ENCODE measurements at regions not wholly inside any gene's neighbourhood (a gene's known extent, or its start where the extent isn't known, plus 50 kb on each side); places are given as distances from the start of the nearest gene placed in this dataset.

- Histone ChIP-seq H3K27ac (no peak overlapping the region), H3K4me3 (no peak overlapping the region), H3K4me1 (peaks cover 0 to 36% (median 4%) of the 10 kb centered on the region in 12 donors), H3K27me3 (no peaks in the 10 kb centered on the region), H3K9me3 (no peaks in the 10 kb centered on the region), H3K36me3 (no peaks in the 10 kb centered on the region)
- no peak for TF ChIP-seq CTCF (IDR thresholded peaks at IDR 0.05)
- TF ChIP-seq POLR2A (IDR thresholded peaks at IDR 0.05), result no peak
- WGBS, 4 donors, result 82 to 87% (median 84%) methylated on average over 4 of the region's 4 CpGs
- no peak for DNase-seq
- ATAC-seq, result no peak
- intact Hi-C loops (cut with DNase I), result no loop called here
These were observed 229.1 kb downstream of the ESM1 start for GRCh38 chr5:54756301-54756700.

DNA sequence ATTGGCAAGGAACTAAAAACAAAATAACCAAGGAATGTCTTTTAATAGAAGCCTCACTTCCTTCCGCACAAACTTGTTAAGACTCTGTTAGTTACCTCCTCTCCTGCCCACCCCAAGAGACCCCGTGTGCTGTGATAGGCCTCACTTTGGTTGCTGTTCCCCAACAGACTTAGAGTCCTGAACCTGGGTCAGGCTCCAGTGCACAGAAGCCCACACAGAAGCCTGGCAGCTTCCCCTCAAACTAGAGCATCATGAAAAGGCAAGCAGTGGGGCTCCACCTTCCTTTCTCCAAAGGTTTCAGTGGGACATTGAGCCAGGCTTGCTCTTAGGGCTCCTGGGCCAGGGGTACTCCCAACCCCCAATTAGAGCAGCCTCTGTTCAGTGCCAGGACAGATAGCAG lies 230.5 kb downstream of the ESM1 start:
- Histone ChIP-seq H3K27me3 (no peaks in the 10 kb centered on the region), H3K36me3 (no peaks in the 10 kb centered on the region), H3K9me3 (no peaks in the 10 kb centered on the region), H3K4me3 (no peak overlapping the region), H3K27ac (no peak overlapping the region), H3K4me1 (peaks cover 0 to 25% (median 0%) of the 10 kb centered on the region in 12 donors)
- 75 to 81% (median 78%) methylated on average over 2 of the region's 2 CpGs for WGBS, 4 donors
- intact Hi-C loops (cut with DNase I), result no loop called here
- no peak for DNase-seq
- no peak for ATAC-seq
- TF ChIP-seq CTCF (IDR thresholded peaks at IDR 0.05) (no peak), POLR2A (IDR thresholded peaks at IDR 0.05) (no peak)

- no peak for TF ChIP-seq POLR2A (IDR thresholded peaks at IDR 0.05)
- no peaks in the 10 kb centered on the region for H3K36me3 ChIP-seq
- 91 to 95% (median 94%) methylated on average over 7 of the region's 7 CpGs for WGBS, 4 donors
- H3K27ac ChIP-seq, result no peak overlapping the region
- DNase-seq (no peak), ATAC-seq (no peak)
- no peaks in the 10 kb centered on the region for H3K9me3 ChIP-seq
- H3K27me3 ChIP-seq, result no peaks in the 10 kb centered on the region
- no peak overlapping the region for H3K4me3 ChIP-seq
- intact Hi-C loops (cut with DNase I), result no loop called here
- H3K4me1 ChIP-seq, result peaks cover 0 to 25% (median 0%) of the 10 kb centered on the region in 12 donors
These were observed 231.0 kb downstream of the ESM1 start for GRCh38 chr5:54754420-54754819.

DNA sequence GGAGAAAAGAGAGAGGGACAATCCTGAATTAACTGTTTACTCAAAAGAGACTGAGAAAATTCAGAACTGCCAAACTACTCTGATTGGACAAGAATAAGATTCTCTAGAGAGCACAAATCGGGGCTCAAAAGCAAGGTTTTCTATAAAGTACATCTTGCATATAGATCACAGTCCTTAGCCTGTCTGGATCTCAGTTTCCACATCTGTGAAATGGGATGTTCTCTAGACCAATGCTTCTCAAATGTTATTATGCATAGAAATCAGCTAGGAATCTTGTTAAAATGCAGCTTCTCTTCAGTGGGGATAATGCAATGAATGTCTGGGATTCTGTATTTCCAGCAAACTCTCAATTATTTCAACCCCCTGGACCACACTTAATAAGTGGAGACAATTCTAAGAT lies 231.6 kb downstream of the ESM1 start:
- no peak overlapping the region for H3K27ac ChIP-seq
- 96 to 100% (median 98%) methylated on average over 1 of the region's 1 CpG for WGBS, 4 donors
- H3K4me3 ChIP-seq, result no peak overlapping the region
- ATAC-seq (no peak), DNase-seq (no peak)
- H3K4me1 ChIP-seq, result peaks cover 0 to 25% (median 0%) of the 10 kb centered on the region in 12 donors
- intact Hi-C loops (cut with DNase I), result no loop called here
- TF ChIP-seq POLR2A (IDR thresholded peaks at IDR 0.05) (no peak), CTCF (IDR thresholded peaks at IDR 0.05) (no peak)
- no peaks in the 10 kb centered on the region for H3K9me3 ChIP-seq
- no peaks in the 10 kb centered on the region for H3K36me3 ChIP-seq
- no peaks in the 10 kb centered on the region for H3K27me3 ChIP-seq

DNA sequence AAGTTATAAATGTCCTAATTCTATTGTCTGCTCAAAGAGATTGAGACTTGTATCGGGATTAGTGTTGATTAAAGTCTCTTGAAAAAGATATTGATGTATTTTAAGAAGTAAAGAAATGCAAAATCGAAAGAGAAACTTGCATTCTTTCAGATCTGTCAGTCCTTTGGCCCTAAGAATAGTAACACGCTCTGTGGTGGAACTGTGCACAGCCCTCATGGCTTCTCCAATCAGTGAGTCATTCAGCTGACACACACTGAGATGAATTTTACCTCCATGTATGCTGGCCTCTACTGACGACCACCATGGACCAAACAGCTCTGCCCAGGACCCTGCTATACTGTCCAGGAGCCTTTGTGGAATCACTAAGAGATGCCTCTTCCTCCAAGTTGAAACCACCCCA lies 232.4 kb downstream of the ESM1 start:
- H3K4me1 ChIP-seq, result peaks cover 0 to 25% (median 0%) of the 10 kb centered on the region in 12 donors
- no peaks in the 10 kb centered on the region for H3K27me3 ChIP-seq
- intact Hi-C loops (cut with DNase I), result no loop called here
- no peak for TF ChIP-seq POLR2A (IDR thresholded peaks at IDR 0.05)
- no peak for TF ChIP-seq CTCF (IDR thresholded peaks at IDR 0.05)
- no peaks in the 10 kb centered on the region for H3K9me3 ChIP-seq
- no peak overlapping the region for H3K4me3 ChIP-seq
- DNase-seq (peak in 2 of 5 donors; percentile 33), ATAC-seq (peak in 3 of 4 donors; percentile 67 to 81 (median 78))
- no peaks in the 10 kb centered on the region for H3K36me3 ChIP-seq
- H3K27ac ChIP-seq, result peak overlapping the region in 1 of 12 donors; percentile 50
- 33 to 47% (median 37%) methylated on average over 4 of the region's 4 CpGs for WGBS, 4 donors
